Lung (tissue), 11 donors: ENCODE measurements at regions not wholly inside any gene's neighbourhood (a gene's known extent, or its start where the extent isn't known, plus 50 kb on each side); places are given as distances from the start of the nearest gene placed in this dataset.

ENCODE experiments used
- ATAC-seq: fragments of 200-7000 bp; cut with Tn5 transposase; one replicate; pipeline ENCODE4 v1.9.1; 2020; ENCODE audit warnings: moderate number of reproducible peaks; ENCODE audit not compliant: insufficient read depth, low FRiP score
- DNase-seq, 3 donors: peaks; one replicate each; pipeline ENCODE4 v3.0.0-alpha.2; 2013 to 2017
- H3K27ac ChIP-seq, 2 donors: one replicate each; pipeline ENCODE4 v1.5.1; 2013; ENCODE audit warnings: mild to moderate bottlenecking in 2 of 2, moderate library complexity in 2 of 2, control low read depth in 1 of 2, inconsistent platforms in 1 of 2, low read depth in 1 of 2, low read length in 1 of 2
- H3K27me3 ChIP-seq, 3 donors: one replicate each; pipeline ENCODE4 v1.5.1; 2013; ENCODE audit warnings: low read length in 2 of 3; ENCODE audit not compliant: control insufficient read depth in 3 of 3, insufficient read depth in 3 of 3
- H3K36me3 ChIP-seq, 4 donors: one replicate each; pipeline ENCODE4 v1.5.1; 2013; ENCODE audit warnings: low read length in 4 of 4, mild to moderate bottlenecking in 1 of 4, moderate library complexity in 1 of 4; ENCODE audit not compliant: control insufficient read depth in 4 of 4, insufficient read depth in 4 of 4
- H3K4me1 ChIP-seq, 5 donors: one replicate each; pipeline ENCODE4 v1.5.1; 2013; ENCODE audit warnings: low read length in 5 of 5, mild to moderate bottlenecking in 2 of 5, moderate library complexity in 1 of 5; ENCODE audit not compliant: control insufficient read depth in 5 of 5, insufficient read depth in 5 of 5
- H3K4me3 ChIP-seq: one replicate; pipeline ENCODE4 v1.5.1; 2013; ENCODE audit warnings: mild to moderate bottlenecking, control low read depth, moderate library complexity
- H3K9ac ChIP-seq, 2 donors: one replicate each; pipeline ENCODE4 v1.5.1; 2013; ENCODE audit warnings: low read length in 2 of 2, control low read depth in 1 of 2; ENCODE audit not compliant: insufficient read depth in 1 of 2
- H3K9me3 ChIP-seq, 4 donors: one replicate each; pipeline ENCODE4 v1.5.1; 2013; ENCODE audit warnings: low read length in 3 of 4, mild to moderate bottlenecking in 1 of 4, moderate library complexity in 1 of 4; ENCODE audit not compliant: control insufficient read depth in 4 of 4, insufficient read depth in 3 of 4
- WGBS, 2 donors: extraction: QIAGEN DNeasy Blood & Tissue Kit; methylation state at CpG; one replicate each; pipeline ENCODE4 v1.1.7; 2013; 5-methylcytosine and 5-hydroxymethylcytosine counted together
- TF ChIP-seq, protein P1 (sequence below): IDR thresholded peaks from 2 replicates; pipeline ENCODE4 v1.5.1; 2012; ENCODE audit warnings: mild to moderate bottlenecking; ENCODE audit errors: control extremely low read depth, extremely low read depth
- donor health status: control.
- donor health status: control.
- donor health status: Bipolar disorder and iron deficiency.
- donor health status: healthy.
- donor health status: DM: yes; HTN: yes; CAD: no.

DNA sequence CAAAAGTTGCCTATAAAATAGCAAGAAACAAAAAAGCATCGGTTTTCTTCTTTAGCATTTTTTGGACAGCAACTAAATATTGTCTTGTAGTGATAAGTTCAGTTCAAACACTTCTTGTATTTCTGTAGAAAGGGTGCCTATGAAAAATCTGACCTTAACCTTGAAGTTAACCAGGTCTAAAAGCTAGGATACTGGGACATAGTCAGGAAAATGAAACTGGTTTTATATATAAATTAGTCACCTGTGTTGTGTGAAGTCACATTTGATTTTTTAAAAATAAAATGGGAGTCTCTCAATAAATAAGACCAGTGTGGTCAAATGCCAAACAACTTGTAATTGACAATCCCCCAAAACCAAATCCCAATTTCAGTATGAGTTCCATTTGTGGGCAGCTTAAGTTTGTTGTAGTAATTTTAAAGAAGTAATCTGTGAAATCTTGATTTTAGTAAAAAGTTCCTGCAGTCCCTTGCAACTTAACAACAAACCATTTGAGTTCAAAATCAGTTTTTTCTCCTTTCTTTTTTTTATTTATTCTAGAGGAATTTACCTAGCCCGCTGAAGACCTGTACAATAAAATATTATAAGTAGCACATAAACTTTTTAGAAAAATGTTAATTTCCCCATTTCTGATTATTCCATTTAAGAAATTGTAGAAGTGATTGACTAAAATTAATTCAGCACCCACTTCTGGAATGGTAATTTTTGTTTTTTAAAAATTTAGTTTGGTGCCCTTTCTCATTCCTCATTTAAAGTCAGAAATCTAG, 84.5 kb upstream of the PPARA start:
- peak overlapping the region in 1 of 2 donors; percentile 83 for H3K27ac ChIP-seq
- peak overlapping the region in 1 of 2 donors; percentile 98 for H3K9ac ChIP-seq
- H3K9me3 ChIP-seq: no peaks in the 10 kb centered on the region
- peaks cover 0 to 6% (median 0%) of the 10 kb centered on the region in 4 donors for H3K36me3 ChIP-seq
- 56 to 73% methylated on average over 2 of the region's 2 CpGs for WGBS, 2 donors
- ATAC-seq (no peak), DNase-seq (no peak)
- TF ChIP-seq, protein P1, sequence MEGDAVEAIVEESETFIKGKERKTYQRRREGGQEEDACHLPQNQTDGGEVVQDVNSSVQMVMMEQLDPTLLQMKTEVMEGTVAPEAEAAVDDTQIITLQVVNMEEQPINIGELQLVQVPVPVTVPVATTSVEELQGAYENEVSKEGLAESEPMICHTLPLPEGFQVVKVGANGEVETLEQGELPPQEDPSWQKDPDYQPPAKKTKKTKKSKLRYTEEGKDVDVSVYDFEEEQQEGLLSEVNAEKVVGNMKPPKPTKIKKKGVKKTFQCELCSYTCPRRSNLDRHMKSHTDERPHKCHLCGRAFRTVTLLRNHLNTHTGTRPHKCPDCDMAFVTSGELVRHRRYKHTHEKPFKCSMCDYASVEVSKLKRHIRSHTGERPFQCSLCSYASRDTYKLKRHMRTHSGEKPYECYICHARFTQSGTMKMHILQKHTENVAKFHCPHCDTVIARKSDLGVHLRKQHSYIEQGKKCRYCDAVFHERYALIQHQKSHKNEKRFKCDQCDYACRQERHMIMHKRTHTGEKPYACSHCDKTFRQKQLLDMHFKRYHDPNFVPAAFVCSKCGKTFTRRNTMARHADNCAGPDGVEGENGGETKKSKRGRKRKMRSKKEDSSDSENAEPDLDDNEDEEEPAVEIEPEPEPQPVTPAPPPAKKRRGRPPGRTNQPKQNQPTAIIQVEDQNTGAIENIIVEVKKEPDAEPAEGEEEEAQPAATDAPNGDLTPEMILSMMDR: no peak
- H3K4me3 ChIP-seq: no peak overlapping the region
- peaks cover 0 to 1% (median 0%) of the 10 kb centered on the region in 3 donors for H3K27me3 ChIP-seq
- peaks cover 3 to 53% (median 18%) of the 10 kb centered on the region in 5 donors for H3K4me1 ChIP-seq

DNA sequence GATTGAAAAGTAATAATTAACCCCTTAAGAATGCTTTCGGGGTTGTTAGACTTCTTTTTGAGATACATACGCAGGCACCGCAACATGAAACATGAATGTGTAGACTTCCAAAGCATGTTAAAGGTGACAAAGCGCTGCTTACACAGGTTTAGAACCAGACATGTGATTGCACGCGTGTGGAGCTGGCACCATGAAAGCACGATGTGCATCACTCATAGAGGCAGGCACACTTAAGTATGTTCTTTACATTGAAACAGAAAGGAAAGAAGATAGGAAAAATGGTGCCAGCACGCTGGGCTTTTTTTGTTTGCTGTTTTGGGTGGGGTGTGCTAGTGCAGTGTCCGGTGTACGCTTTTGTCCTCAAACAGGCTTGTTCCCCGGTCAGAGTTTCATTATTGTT, 83.6 kb upstream of the PPARA start:
- TF ChIP-seq, protein P1: no peak

GRCh38 chr22:46067159-46068111, 82.9 kb upstream of the PPARA start:
- H3K4me1 ChIP-seq: peaks cover 3 to 51% (median 18%) of the 10 kb centered on the region in 5 donors
- TF ChIP-seq, protein P1: no peak
- H3K9me3 ChIP-seq: no peaks in the 10 kb centered on the region
- H3K27ac ChIP-seq: peak overlapping the region; percentile 83 to 99
- H3K9ac ChIP-seq: peak overlapping the region in 1 of 2 donors; percentile 98
- H3K4me3 ChIP-seq: no peak overlapping the region
- no peak for ATAC-seq
- peak in 2 of 3 donors; percentile 63 to 79 for DNase-seq
- no peaks in the 10 kb centered on the region for H3K27me3 ChIP-seq
- WGBS, 2 donors: 43 to 67% methylated on average over 19 of the region's 19 CpGs
- H3K36me3 ChIP-seq: peaks cover 0 to 2% (median 0%) of the 10 kb centered on the region in 4 donors

More for the DNA sequence above, 83.6 kb upstream of the PPARA start:
- H3K36me3 ChIP-seq: peaks cover 0 to 3% (median 0%) of the 10 kb centered on the region in 4 donors
- WGBS, 2 donors: 41 to 68% methylated on average over 11 of the region's 11 CpGs
- peak overlapping the region in 1 of 2 donors; percentile 98 for H3K9ac ChIP-seq
- peak in 1 of 3 donors; percentile 2 for DNase-seq
- no peaks in the 10 kb centered on the region for H3K27me3 ChIP-seq
- peaks cover 3 to 51% (median 18%) of the 10 kb centered on the region in 5 donors for H3K4me1 ChIP-seq
- peak overlapping the region; percentile 44 for H3K4me3 ChIP-seq
- no peaks in the 10 kb centered on the region for H3K9me3 ChIP-seq
- ATAC-seq: no peak
- peak overlapping the region; percentile 83 to 99 for H3K27ac ChIP-seq
